PC-3 (cell line): ENCODE measurements at regions not wholly inside any gene's neighbourhood (a gene's known extent, or its start where the extent isn't known, plus 50 kb on each side); places are given as distances from the start of the nearest gene placed in this dataset.

Experiments used
- ATAC-seq: fragments of 200-7000 bp; cut with Tn5 transposase; 2 replicates; pipeline ENCODE4 v1.9.1; 2020; ENCODE audit warnings: mild to moderate bottlenecking, moderate library complexity
- BruUV-seq: library from RNA; stranded (reverse); fragments of 400-500 nt; replicated peaks from 2 replicates; lab custom pipeline; 2021; lab: Mats Ljungman, UMichigan
- CTCF ChIA-PET: fragments of 300-600 bp; sonication (Branson Sonifier 250); formaldehyde crosslinking; loops from one replicate; lab custom pipeline; 2022; ENCODE audit warnings: antibody characterized with exemption; lab: Charles Lee
- POLR2A ChIA-PET: fragments of 300-600 bp; sonication (Branson Sonifier 250); formaldehyde crosslinking; loops from one replicate; lab custom pipeline; 2022; ENCODE audit warnings: antibody characterized with exemption; ENCODE audit not compliant: unreplicated experiment; lab: Charles Lee
- DNase-seq: peaks from one replicate; pipeline ENCODE4 v3.0.0-alpha.2; 2015
- H2AFZ ChIP-seq: fragments of 300-600 bp; sonication (generic); 2 replicates; pipeline ENCODE4 v1.6.0; 2016; ENCODE audit warnings: antibody characterized with exemption, low read length
- H3F3A ChIP-seq: fragments of 300-600 bp; sonication (generic); one replicate; pipeline ENCODE4 v1.6.0; 2017; ENCODE audit warnings: antibody characterized with exemption, low read length, control low read depth, mild to moderate bottlenecking; ENCODE audit not compliant: unreplicated experiment
- H3K27ac ChIP-seq: fragments of 300-600 bp; sonication (generic); 2 replicates; pipeline ENCODE4 v1.5.1; 2016; ENCODE audit warnings: mild to moderate bottlenecking, low read length
- H3K27me3 ChIP-seq: fragments of 300-600 bp; sonication (generic); 2 replicates; pipeline ENCODE4 v1.6.1; 2016; ENCODE audit warnings: low read length, mixed read lengths
- H3K36me3 ChIP-seq: fragments of 300-600 bp; sonication (generic); 2 replicates; pipeline ENCODE4 v1.6.1; 2016; ENCODE audit warnings: low read depth, mixed run types, low read length, mixed read lengths
- H3K4me1 ChIP-seq: fragments of 300-600 bp; sonication (generic); 2 replicates; pipeline ENCODE4 v1.5.1; 2016; ENCODE audit warnings: low read length; ENCODE audit not compliant: insufficient read depth
- H3K4me2 ChIP-seq: fragments of 300-600 bp; sonication (generic); 2 replicates; pipeline ENCODE4 v1.6.0; 2016; ENCODE audit warnings: low read length
- H3K4me3 ChIP-seq: fragments of 300-600 bp; sonication (generic); 2 replicates; pipeline ENCODE4 v1.5.1; 2016; ENCODE audit warnings: mild to moderate bottlenecking, low read length, mixed read lengths
- H3K79me2 ChIP-seq: fragments of 300-600 bp; sonication (generic); 2 replicates; pipeline ENCODE4 v1.6.1; 2017; ENCODE audit warnings: low read length, mixed read lengths
- H3K9ac ChIP-seq: fragments of 300-600 bp; sonication (generic); 2 replicates; pipeline ENCODE4 v1.6.0; 2016; ENCODE audit warnings: mild to moderate bottlenecking, low read length
- H3K9me2 ChIP-seq: fragments of 300-600 bp; sonication (generic); replicated peaks from 2 replicates; pipeline ENCODE4 v1.6.1; 2016; ENCODE audit warnings: mixed run types, low read length, mixed read lengths
- H3K9me3 ChIP-seq: fragments of 300-600 bp; sonication (generic); 2 replicates; pipeline ENCODE4 v1.6.1; 2016; ENCODE audit warnings: low read length, mixed read lengths
- H4K20me1 ChIP-seq: fragments of 300-600 bp; sonication (generic); 2 replicates; pipeline ENCODE4 v1.6.1; 2016; ENCODE audit warnings: low read length, mixed read lengths
- CTCF ChIP-seq: fragments of 300-600 bp; sonication (generic); conservative IDR thresholded peaks from 2 replicates; pipeline ENCODE4 v1.5.1; 2017; ENCODE audit warnings: antibody characterized with exemption, low read depth, mild to moderate bottlenecking, low read length
- EZH2 ChIP-seq: fragments of 300-600 bp; sonication (generic); IDR thresholded peaks from one replicate; pipeline ENCODE4 v1.6.1; 2017; ENCODE audit warnings: antibody characterized with exemption, mild to moderate bottlenecking, low read length; ENCODE audit not compliant: unreplicated experiment
- EZH2phosphoT487 ChIP-seq: fragments of 300-600 bp; sonication (generic); IDR thresholded peaks from 2 replicates; pipeline ENCODE4 v1.6.1; 2018; ENCODE audit warnings: mild to moderate bottlenecking, antibody characterized with exemption, low read length, borderline replicate concordance
- intact Hi-C: fragments of 100-400 bp; cut with micrococcal nuclease; formaldehyde crosslinking; loops from 2 replicates; pipeline ENCODE4 v1.9.0; 2023

GRCh38 chr2:41432459-41432858 lies 615.4 kb upstream of the PKDCC start:
- no peak overlapping the region for H2AFZ ChIP-seq
- ATAC-seq, result no peak
- H3K27ac ChIP-seq, result no peak overlapping the region
- intact Hi-C loops, result no loop called here
- H3K4me1 ChIP-seq, result no peaks in the 10 kb centered on the region
- H3F3A ChIP-seq, result no peaks in the 10 kb centered on the region
- H3K79me2 ChIP-seq, result no peaks in the 10 kb centered on the region
- no TSS peak for BruUV-seq
- TF ChIP-seq EZH2phosphoT487, result no peak
- TF ChIP-seq CTCF, result no peak
- TF ChIP-seq EZH2, result no peak
- H3K9ac ChIP-seq, result no peak overlapping the region
- no peaks in the 10 kb centered on the region for H3K36me3 ChIP-seq
- H3K4me3 ChIP-seq, result no peak overlapping the region
- H3K27me3 ChIP-seq, result no peaks in the 10 kb centered on the region
- no peak overlapping the region for H3K4me2 ChIP-seq
- H4K20me1 ChIP-seq, result no peaks in the 10 kb centered on the region
- H3K9me2 ChIP-seq, result no peaks in the 10 kb centered on the region
- ChIA-PET POLR2A (no interaction called here), CTCF (no interaction called here)
- DNase-seq, result no peak
- H3K9me3 ChIP-seq, result no peaks in the 10 kb centered on the region

GRCh38 chr2:41434991-41435390 lies 612.8 kb upstream of the PKDCC start:
- intact Hi-C loops, result no loop called here
- TF ChIP-seq EZH2phosphoT487 (no peak), CTCF (no peak), EZH2 (no peak)
- no peak overlapping the region for H3K9ac ChIP-seq
- H3K9me3 ChIP-seq, result no peaks in the 10 kb centered on the region
- no peaks in the 10 kb centered on the region for H3K36me3 ChIP-seq
- POLR2A ChIA-PET, result no interaction called here
- no peak overlapping the region for H3K4me2 ChIP-seq
- no peak for DNase-seq
- no peaks in the 10 kb centered on the region for H4K20me1 ChIP-seq
- no peak overlapping the region for H3K4me3 ChIP-seq
- no TSS peak for BruUV-seq
- no peaks in the 10 kb centered on the region for H3K9me2 ChIP-seq
- no peak overlapping the region for H2AFZ ChIP-seq
- CTCF ChIA-PET, result no interaction called here
- ATAC-seq, result no peak
- H3K4me1 ChIP-seq, result no peaks in the 10 kb centered on the region
- no peaks in the 10 kb centered on the region for H3F3A ChIP-seq
- H3K27ac ChIP-seq, result no peak overlapping the region
- H3K27me3 ChIP-seq, result no peaks in the 10 kb centered on the region
- no peaks in the 10 kb centered on the region for H3K79me2 ChIP-seq

DNA sequence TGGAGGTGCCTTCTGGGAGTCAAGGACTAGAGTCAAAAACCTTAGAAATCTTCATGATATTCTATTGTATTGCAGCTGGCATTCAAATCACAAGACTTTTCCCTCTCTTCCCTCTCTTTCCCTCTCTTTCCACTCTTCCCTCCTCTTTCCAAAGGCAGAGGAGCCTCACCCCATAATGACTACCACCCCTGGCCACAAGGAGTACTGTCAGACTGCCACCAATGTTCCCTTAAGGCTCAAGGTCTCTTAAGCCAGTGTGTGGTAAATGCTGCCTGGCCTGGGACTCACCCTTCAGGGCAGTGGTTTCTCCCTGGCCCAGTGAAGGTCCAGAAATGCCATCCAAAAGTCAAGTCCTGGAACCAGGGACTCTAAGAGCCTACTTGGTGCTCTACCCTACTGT lies 605.9 kb upstream of the PKDCC start:
- Histone ChIP-seq H2AFZ (no peak overlapping the region), H3K27me3 (peaks cover 13% of the 10 kb centered on the region; the same call in 1 of the 2 replicates), H3F3A (no peaks in the 10 kb centered on the region), H3K4me3 (no peak overlapping the region), H3K9ac (no peak overlapping the region), H3K9me2 (no peaks in the 10 kb centered on the region), H4K20me1 (no peaks in the 10 kb centered on the region), H3K36me3 (no peaks in the 10 kb centered on the region), H3K79me2 (no peaks in the 10 kb centered on the region), H3K4me2 (no peak overlapping the region), H3K9me3 (no peaks in the 10 kb centered on the region), H3K4me1 (no peaks in the 10 kb centered on the region), H3K27ac (no peak overlapping the region)
- CTCF ChIA-PET, result no interaction called here
- DNase-seq, result no peak
- intact Hi-C loops, result no loop called here
- POLR2A ChIA-PET, result no interaction called here
- no TSS peak for BruUV-seq
- TF ChIP-seq CTCF (no peak), EZH2phosphoT487 (no peak), EZH2 (no peak)
- no peak for ATAC-seq
